ENCODE measurements at regions not wholly inside any gene's neighbourhood (a gene's known extent, or its start where the extent isn't known, plus 50 kb on each side); places are given as distances from the start of the nearest gene placed in this dataset.

GRCh38 chr7:115113776-115114175 is 191.9 kb downstream of the MDFIC start:
- DNase-seq = no peak

DNA sequence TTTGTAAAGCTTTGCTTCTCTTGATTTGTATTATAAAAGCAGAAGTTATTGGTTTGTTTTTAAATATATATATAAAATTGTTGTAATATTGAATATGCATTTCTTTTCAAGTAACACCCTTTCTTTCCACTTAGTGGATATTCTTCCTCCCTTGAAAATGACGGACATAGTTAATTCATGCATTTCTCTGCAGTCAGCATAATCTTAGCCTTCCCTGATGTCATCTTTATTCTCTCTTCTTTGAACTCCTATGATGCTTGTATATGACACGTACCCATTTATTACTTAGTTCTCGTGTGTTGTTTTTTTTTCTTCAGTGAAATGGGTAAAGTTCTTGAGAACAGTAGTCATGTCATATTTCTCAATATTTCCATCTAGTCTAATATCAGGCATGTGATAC is 191.2 kb downstream of the MDFIC start:
- no peak for DNase-seq

DNA sequence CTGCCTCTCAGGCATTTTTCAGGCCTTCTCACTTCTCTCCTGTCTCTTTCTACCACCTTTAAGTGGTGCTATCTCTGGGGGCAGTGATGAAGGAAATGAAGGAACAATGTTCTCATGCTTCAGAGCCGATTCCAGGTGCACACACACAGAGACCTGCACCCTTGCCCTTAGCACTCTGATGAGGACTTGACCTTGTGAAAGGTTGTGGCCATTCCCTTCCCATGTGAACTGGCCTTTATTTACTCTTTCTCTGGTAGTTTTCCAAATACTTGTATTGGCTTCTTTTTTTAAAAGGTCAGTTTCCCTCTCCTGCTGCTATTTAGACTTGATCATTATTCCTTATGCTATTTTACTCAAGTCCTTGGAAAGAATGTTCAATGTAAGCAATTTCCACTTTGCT is 188.6 kb downstream of the MDFIC start:
- no peak for DNase-seq

- DNase-seq = no peak
Measured at GRCh38 chr7:115106316-115106715, 184.4 kb downstream of the MDFIC start.

- DNase-seq = no peak
Measured at GRCh38 chr7:115102738-115103137, 180.8 kb downstream of the MDFIC start.

GRCh38 chr7:115101199-115101598 is 179.3 kb downstream of the MDFIC start:
- DNase-seq = no peak

DNA sequence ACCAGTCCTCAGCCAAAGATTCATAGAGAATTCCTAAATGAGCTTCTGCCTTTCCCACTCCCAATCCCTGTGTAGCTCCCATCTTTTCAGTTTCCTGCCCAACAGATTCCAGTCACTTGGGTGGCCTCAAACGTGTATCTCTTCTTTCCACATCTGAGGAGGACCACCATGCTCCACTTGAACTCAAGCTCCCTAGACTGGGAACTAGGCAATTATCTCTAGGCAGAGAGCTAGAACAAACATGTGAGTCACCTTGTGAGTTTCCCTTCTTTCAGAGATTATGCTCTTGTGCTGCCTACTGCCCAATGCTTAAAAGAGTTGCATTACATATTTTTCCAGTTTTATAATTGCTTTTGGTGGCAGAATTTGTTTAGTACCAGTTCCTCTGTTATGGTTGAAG is 178.0 kb downstream of the MDFIC start:
- no peak for DNase-seq

DNA sequence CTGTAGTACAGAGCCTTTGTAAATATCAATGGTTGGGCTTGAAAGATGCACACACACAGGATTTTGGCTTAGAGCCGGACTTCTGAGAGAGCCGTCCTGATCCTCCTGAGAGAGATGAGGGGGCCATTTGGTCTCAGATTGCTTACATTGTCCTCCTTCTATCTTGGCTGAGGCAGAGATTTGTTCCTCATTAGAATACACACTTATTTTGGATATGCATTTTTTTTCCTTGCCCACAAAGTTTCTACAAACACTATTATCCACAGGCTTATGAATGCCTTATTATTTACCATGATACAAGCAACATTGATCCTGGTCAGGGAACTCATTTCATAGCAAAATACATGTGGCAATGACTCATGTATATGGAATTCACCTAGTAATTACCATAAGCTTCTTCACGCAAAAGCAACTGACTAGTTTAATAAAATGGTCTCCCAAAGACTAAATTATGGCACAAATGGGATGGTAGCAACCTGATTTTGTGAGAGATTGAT is 175.3 kb downstream of the MDFIC start:
- DNase-seq = no peak

DNA sequence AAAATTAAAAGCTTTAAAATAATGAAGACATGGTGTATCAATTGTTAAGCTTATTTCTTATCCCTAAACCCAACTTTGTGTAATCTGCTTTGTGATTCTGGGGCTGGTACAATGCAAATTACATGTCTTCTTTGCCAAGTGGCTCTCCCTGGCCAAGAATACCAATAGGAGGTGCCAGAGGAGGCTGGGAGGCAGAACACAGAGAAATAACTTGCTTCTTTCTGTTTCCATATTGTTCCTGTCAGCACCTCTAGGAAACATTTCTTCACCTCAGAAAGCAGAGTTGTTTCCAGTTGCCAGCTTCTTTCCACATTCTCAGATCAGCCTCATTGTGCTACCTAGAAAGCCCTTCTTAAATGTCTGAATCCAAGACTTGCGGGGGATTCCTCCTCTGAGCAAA is 174.4 kb downstream of the MDFIC start:
- DNase-seq = no peak

- DNase-seq = no peak
Measured at GRCh38 chr7:115094163-115094562, 172.3 kb downstream of the MDFIC start.

GRCh38 chr7:115088893-115089292 is 167.0 kb downstream of the MDFIC start:
- no peak for DNase-seq

GRCh38 chr7:115087437-115087836 is 165.5 kb downstream of the MDFIC start:
- no peak for DNase-seq

DNA sequence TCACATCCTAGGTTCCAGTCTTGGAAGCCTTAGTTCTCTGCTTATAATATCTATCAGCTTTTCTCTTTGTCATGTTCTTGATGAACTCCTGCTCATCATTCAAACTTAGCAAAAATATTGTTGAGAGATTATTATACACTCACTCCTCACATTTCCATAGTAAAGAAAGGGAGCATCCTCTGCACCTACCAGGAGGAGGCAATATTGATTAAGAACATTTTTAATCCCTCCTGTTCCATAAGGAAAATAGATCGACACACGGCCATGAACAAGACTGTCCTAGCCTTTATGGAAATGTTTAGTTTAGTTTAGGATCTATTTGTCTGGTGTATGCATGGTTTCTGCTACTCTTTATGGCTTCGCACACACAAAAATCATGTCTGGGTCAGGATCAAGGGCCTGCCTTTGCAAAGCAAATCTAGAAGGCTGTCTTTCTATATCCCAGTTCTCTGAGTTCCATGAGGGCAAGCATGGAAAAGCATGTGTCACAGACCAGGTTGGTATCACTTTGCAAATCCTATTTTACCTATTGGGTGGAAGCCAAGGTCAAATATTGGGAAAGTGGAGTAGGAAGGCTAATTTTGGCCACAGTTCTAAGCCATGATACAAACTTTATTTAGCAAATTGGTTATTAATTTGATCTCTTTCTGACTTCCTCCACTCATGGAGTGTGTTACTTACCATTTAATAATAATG is 164.4 kb downstream of the MDFIC start:
- DNase-seq = no peak

GRCh38 chr7:115085421-115085820 is 163.5 kb downstream of the MDFIC start:
- no peak for DNase-seq

- DNase-seq = no peak
Measured at GRCh38 chr7:115083935-115084334, 162.0 kb downstream of the MDFIC start.

GRCh38 chr7:115081772-115082171 is 159.9 kb downstream of the MDFIC start:
- no peak for DNase-seq

GRCh38 chr7:115078851-115079250 is 157.0 kb downstream of the MDFIC start:
- DNase-seq = no peak

- no peak for DNase-seq
Measured at GRCh38 chr7:115078386-115078785, 156.5 kb downstream of the MDFIC start.

DNA sequence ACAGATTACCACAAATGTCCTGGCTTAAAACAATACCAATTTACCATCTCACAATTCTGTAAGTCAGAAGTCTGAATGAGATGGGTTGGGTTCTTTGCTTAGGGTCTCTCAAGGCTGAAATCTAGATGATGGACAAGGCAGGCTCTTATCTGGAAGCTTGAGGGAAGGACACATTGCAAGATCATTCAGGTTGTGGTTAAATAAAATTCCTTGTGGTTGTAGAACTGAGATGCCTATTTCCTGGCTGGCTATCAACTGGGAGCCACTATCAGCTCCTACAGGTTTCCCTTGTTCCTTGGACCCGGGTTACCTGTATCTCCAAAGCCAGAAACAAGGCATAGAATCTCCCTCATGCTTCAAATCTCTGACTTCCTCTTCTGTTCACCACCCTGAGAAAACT is 148.4 kb downstream of the MDFIC start:
- no peak for DNase-seq
